ENCODE measurements at regions not wholly inside any gene's neighbourhood (a gene's known extent, or its start where the extent isn't known, plus 50 kb on each side); places are given as distances from the start of the nearest gene placed in this dataset.

GRCh38 chr11:119980431-119980830, 157.5 kb downstream of the TRIM29 start:
- TF ChIP-seq TAF1 (IDR thresholded peaks at IDR 0.05; ENCODE audit: low read depth) = no peak
- no peak for TF ChIP-seq EZH2 (IDR thresholded peaks at IDR 0.05; ENCODE audit: borderline replicate concordance, insufficient read depth, low read length, poor library complexity, severe bottlenecking)
- no peak overlapping the region for H3K9ac ChIP-seq (ENCODE audit: low read length)
- no peaks in the 10 kb centered on the region for H3K27me3 ChIP-seq (ENCODE audit: insufficient read depth, low read depth, low read length)
- H3K27ac ChIP-seq (ENCODE audit: low read length) = no peak overlapping the region
- no peak overlapping the region for H3K4me3 ChIP-seq (ENCODE audit: low read length)
- H3K36me3 ChIP-seq (ENCODE audit: insufficient read depth, low read length) = no peaks in the 10 kb centered on the region
- H2AFZ ChIP-seq (ENCODE audit: low read depth, low read length) = no peak overlapping the region
- no peak overlapping the region for H3K4me2 ChIP-seq (ENCODE audit: low read length)
- no peaks in the 10 kb centered on the region for H4K20me1 ChIP-seq (ENCODE audit: insufficient read depth)
- H3K9me3 ChIP-seq (ENCODE audit: low read length) = no peaks in the 10 kb centered on the region
- no peaks in the 10 kb centered on the region for H3F3A ChIP-seq (ENCODE audit: insufficient read depth, low read length, poor library complexity, severe bottlenecking)
- H3K9me2 ChIP-seq (ENCODE audit: insufficient read depth, low read length) = no peaks in the 10 kb centered on the region
- no peaks in the 10 kb centered on the region for H3K79me2 ChIP-seq (replicated peaks; ENCODE audit: insufficient read depth, low read length)

- Histone ChIP-seq H3K4me3 (ENCODE audit: low read length) (no peak overlapping the region), H2AFZ (ENCODE audit: low read depth, low read length) (no peak overlapping the region), H3K27me3 (ENCODE audit: insufficient read depth, low read depth, low read length) (no peaks in the 10 kb centered on the region), H3K4me2 (ENCODE audit: low read length) (no peak overlapping the region), H3K9me2 (ENCODE audit: insufficient read depth, low read length) (no peaks in the 10 kb centered on the region), H3K9me3 (ENCODE audit: low read length) (no peaks in the 10 kb centered on the region), H3K79me2 (replicated peaks; ENCODE audit: insufficient read depth, low read length) (no peaks in the 10 kb centered on the region), H3K27ac (ENCODE audit: low read length) (no peak overlapping the region), H3K36me3 (ENCODE audit: insufficient read depth, low read length) (no peaks in the 10 kb centered on the region), H3K9ac (ENCODE audit: low read length) (no peak overlapping the region), H3F3A (ENCODE audit: insufficient read depth, low read length, poor library complexity, severe bottlenecking) (no peaks in the 10 kb centered on the region), H4K20me1 (ENCODE audit: insufficient read depth) (no peaks in the 10 kb centered on the region)
- TF ChIP-seq EP300 (conservative IDR thresholded peaks at IDR 0.05; ENCODE audit: poor library complexity, severe bottlenecking) (no peak), TAF1 (IDR thresholded peaks at IDR 0.05; ENCODE audit: low read depth) (no peak), RAD21 (conservative IDR thresholded peaks at IDR 0.05) (no peak), MXI1 (conservative IDR thresholded peaks at IDR 0.05; ENCODE audit: poor library complexity, severe bottlenecking) (no peak), REST (IDR thresholded peaks at IDR 0.05; ENCODE audit: borderline replicate concordance) (no peak), EZH2 (IDR thresholded peaks at IDR 0.05; ENCODE audit: borderline replicate concordance, insufficient read depth, low read length, poor library complexity, severe bottlenecking) (no peak), CTCF (IDR thresholded peaks at IDR 0.05; ENCODE audit: poor library complexity, severe bottlenecking) (no peak), SMC3 (conservative IDR thresholded peaks at IDR 0.05; ENCODE audit: poor library complexity) (no peak), POLR2AphosphoS5 (IDR thresholded peaks at IDR 0.05) (no peak)
Observed at GRCh38 chr11:119979701-119980100, 158.2 kb downstream of the TRIM29 start.

- Histone ChIP-seq H3K9me2 (ENCODE audit: insufficient read depth, low read length) (no peaks in the 10 kb centered on the region), H3K27me3 (ENCODE audit: insufficient read depth, low read depth, low read length) (no peaks in the 10 kb centered on the region), H3K79me2 (replicated peaks; ENCODE audit: insufficient read depth, low read length) (no peaks in the 10 kb centered on the region), H3K9me3 (ENCODE audit: low read length) (no peaks in the 10 kb centered on the region), H2AFZ (ENCODE audit: low read depth, low read length) (no peak overlapping the region), H3F3A (ENCODE audit: insufficient read depth, low read length, poor library complexity, severe bottlenecking) (no peaks in the 10 kb centered on the region), H3K27ac (ENCODE audit: low read length) (no peak overlapping the region), H3K4me3 (ENCODE audit: low read length) (no peak overlapping the region), H3K36me3 (ENCODE audit: insufficient read depth, low read length) (no peaks in the 10 kb centered on the region), H4K20me1 (ENCODE audit: insufficient read depth) (no peaks in the 10 kb centered on the region), H3K4me2 (ENCODE audit: low read length) (no peak overlapping the region), H3K9ac (ENCODE audit: low read length) (no peak overlapping the region)
- TF ChIP-seq MXI1 (conservative IDR thresholded peaks at IDR 0.05; ENCODE audit: poor library complexity, severe bottlenecking) (no peak), CTCF (IDR thresholded peaks at IDR 0.05; ENCODE audit: poor library complexity, severe bottlenecking) (no peak), POLR2AphosphoS5 (IDR thresholded peaks at IDR 0.05) (no peak), EP300 (conservative IDR thresholded peaks at IDR 0.05; ENCODE audit: poor library complexity, severe bottlenecking) (no peak), RAD21 (conservative IDR thresholded peaks at IDR 0.05) (no peak), EZH2 (IDR thresholded peaks at IDR 0.05; ENCODE audit: borderline replicate concordance, insufficient read depth, low read length, poor library complexity, severe bottlenecking) (no peak), REST (IDR thresholded peaks at IDR 0.05; ENCODE audit: borderline replicate concordance) (no peak), TAF1 (IDR thresholded peaks at IDR 0.05; ENCODE audit: low read depth) (no peak), SMC3 (conservative IDR thresholded peaks at IDR 0.05; ENCODE audit: poor library complexity) (no peak)
Observed at GRCh38 chr11:119978696-119979095, 159.2 kb downstream of the TRIM29 start.
